ENCODE measurements at regions not wholly inside any gene's neighbourhood (a gene's known extent, or its start where the extent isn't known, plus 50 kb on each side); places are given as distances from the start of the nearest gene placed in this dataset.
"Not testable (repeated sequence)": the region's sequence is repeated elsewhere in the genome, so short reads cannot be mapped to it uniquely, and the experiment has no call there.

GRCh38 chr2:147041121-147041494 lies 803.7 kb upstream of the ACVR2A start:
- DNase-seq = no peak

- no peak for DNase-seq
Observed at GRCh38 chr2:147040298-147041120, 804.3 kb upstream of the ACVR2A start.

GRCh38 chr2:147037048-147037447 lies 807.8 kb upstream of the ACVR2A start:
- DNase-seq = no peak

GRCh38 chr2:147033044-147033443 lies 811.8 kb upstream of the ACVR2A start:
- DNase-seq = no peak

- no peak for DNase-seq
Observed at GRCh38 chr2:147031897-147032296, 812.9 kb upstream of the ACVR2A start.

- no peak for DNase-seq
Observed at GRCh38 chr2:147030966-147031720, 813.7 kb upstream of the ACVR2A start.

GRCh38 chr2:147027436-147027835 lies 817.4 kb upstream of the ACVR2A start:
- DNase-seq = no peak

- DNase-seq = peak in 1 of 3 donors; percentile 25
Observed at GRCh38 chr2:147026664-147027295, 818.0 kb upstream of the ACVR2A start.

- no peak for DNase-seq
Observed at GRCh38 chr2:147025646-147026585, 818.9 kb upstream of the ACVR2A start.

- no peak for DNase-seq
Observed at GRCh38 chr2:147019311-147019710, 825.5 kb upstream of the ACVR2A start.

GRCh38 chr2:147017951-147018645 lies 826.7 kb upstream of the ACVR2A start:
- DNase-seq = no peak

- no peak for DNase-seq
Observed at GRCh38 chr2:147016181-147016580, 828.6 kb upstream of the ACVR2A start.

GRCh38 chr2:147015591-147015990 lies 829.2 kb upstream of the ACVR2A start:
- no peak for DNase-seq

- DNase-seq = no peak
Observed at GRCh38 chr2:147013696-147014392, 831.0 kb upstream of the ACVR2A start.

GRCh38 chr2:147008481-147008880 lies 836.3 kb upstream of the ACVR2A start:
- DNase-seq = no peak

- no peak for DNase-seq
Observed at GRCh38 chr2:147006736-147007141, 838.1 kb upstream of the ACVR2A start.

- DNase-seq = no peak
Observed at GRCh38 chr2:147003081-147003480, 841.7 kb upstream of the ACVR2A start.

GRCh38 chr2:147002256-147002655 lies 842.6 kb upstream of the ACVR2A start:
- DNase-seq = no peak

GRCh38 chr2:147001061-147001460 lies 843.8 kb upstream of the ACVR2A start:
- no peak for DNase-seq

- not testable (repeated sequence) for DNase-seq
Observed at GRCh38 chr2:147000151-147000550, 844.7 kb upstream of the ACVR2A start.

- no peak for DNase-seq
Observed at GRCh38 chr2:146997945-146998344, 846.9 kb upstream of the ACVR2A start.

All from suppressor macrophage treated with lipopolysaccharide for 1 hour (primary cell).